NCI-H345 treated with DMSO at 0.1 percent for 48 hours (cell line): ENCODE measurements at regions not wholly inside any gene's neighbourhood (a gene's known extent, or its start where the extent isn't known, plus 50 kb on each side); places are given as distances from the start of the nearest gene placed in this dataset.

ENCODE experiments used
- DNase-seq: peaks from one replicate; lab custom pipeline; 2025; ENCODE audit not compliant: unreplicated experiment; lab: John Stamatoyannopoulos, UW

DNA sequence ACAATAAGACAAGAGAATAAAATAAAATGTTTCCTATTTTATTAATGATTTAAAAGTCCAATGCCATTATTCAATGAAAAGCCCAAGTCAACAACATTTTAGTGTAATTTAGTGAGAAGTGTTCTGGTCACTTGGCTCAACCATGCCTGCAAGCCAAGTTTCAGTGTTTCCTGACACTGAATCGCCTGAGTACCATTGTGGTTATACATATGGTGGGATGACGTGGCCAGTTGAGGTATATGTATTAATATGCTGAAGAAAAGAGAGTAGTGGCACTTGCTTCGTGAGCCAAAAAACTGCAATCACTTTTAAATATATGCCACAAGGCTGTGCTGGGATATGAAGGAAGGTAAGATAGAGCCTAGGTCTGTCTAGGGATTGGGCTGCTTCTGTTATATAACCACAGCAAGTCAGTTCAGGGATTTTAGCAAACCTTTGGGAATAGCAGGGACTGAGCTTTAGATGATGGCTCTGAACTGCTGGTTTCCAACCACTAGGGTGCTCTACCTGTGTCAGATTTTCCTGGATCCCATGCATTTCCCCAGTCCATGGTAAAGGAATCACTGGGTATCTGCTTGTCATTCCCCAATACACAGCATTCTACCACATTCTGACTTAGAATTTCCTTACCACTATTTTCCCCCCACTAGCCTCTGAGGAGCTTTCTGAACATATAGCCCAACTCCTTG lies 214.0 kb upstream of the PRPS1L1 start:
- no peak for DNase-seq

DNA sequence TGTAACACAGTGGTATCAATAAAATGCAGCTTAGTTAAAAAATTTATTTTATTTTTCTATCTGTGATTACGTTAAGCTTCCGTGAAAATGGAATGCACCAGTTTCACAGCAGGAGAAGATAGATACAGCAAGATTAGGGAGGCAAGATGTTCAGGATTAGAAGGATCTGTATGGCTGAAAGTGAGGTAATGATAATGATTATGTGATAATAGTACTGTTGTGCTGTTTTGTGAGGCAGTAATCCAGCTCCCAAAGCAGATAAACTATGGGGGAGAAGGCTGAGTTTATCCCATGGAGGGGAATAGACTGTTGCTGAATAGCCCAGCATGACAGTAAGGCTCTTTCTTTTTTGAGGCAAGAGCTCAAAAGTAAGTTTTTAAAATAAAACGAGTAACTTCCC lies 216.1 kb upstream of the PRPS1L1 start:
- no peak for DNase-seq

DNA sequence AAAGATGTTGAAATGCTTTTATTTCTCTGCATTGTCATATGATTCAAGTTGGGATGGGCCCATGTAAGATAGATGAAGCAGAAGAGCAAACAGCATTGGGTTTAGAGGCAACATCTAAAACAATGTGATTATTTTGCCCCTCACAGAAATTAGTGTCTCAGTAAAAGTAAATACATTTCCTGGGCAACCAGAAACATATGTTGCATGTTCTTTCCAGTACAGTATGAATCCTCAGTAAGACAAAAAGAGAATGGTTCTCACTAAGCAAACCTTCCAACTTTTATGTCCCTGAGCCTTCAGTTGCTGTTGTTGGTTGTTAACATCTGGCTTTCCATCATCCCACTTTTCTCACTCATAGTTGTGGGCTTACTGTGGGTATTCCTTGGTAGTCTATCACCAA lies 222.5 kb upstream of the PRPS1L1 start:
- DNase-seq = no peak

DNA sequence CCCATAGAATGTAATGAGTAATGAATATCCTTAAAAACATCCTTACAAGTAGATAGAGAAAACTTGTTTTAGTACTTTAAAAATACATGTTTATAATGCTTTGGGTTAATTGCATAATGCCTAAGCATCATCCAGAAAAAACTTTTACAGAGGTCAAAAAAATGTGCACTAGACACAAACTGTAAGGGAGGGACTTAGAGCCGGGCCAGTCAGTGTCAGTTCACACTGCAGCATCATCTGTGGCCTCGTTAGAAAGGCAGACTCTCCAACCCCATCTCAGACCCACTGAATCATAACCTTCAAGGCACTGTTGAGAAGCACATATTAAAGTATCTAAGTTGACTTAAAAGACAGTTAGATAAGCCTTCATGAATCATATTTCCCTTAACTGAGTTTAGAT lies 230.1 kb upstream of the PRPS1L1 start:
- no peak for DNase-seq

DNA sequence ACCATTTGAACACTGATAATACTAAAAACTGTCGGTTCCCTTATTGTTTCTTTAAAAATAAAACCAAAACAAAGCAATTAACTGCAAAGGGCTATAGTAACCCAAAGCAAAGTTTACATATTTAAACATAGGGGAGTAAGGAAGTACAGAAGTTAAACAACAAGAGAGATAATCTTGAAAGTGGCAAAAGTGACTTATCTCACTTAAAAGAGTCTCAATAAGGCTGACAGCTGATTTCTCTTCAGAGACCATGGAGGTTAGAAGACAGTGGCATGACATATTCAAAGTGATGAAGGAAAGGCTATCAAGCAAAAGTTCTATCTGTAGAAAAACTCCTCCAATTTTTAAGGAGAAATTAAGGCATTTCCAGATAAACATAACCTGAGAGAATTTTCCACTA lies 233.5 kb upstream of the HDAC9 start:
- no peak for DNase-seq

DNA sequence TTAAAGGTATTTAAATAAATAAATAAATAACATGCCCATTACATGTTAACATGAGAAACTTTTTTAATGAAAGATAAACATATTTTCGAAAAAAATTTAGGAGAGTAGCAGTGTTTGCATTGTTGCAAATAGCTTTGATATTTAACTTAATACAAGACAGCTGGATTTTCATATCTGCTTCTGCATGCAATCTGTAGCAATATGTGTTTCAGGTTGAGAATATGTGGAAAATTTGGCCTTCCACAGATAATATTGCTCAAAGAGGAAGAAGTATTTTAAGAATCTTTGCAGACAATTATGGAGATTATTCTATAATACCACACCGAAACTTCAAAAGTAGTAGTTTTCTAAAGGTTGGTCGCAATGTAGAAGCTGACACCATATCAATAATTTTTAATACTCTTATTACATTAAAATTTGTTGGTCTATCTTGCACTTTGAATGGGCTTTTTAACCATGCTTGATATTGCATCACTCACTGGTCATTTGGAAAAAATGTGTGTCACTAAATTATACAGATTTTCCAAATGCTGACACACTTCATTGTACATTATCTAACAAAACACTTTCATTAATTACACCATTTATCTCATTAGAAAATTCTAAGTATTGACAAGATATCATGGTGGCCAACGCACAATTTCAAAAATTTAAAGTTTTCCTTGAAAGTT lies 229.8 kb upstream of the HDAC9 start:
- DNase-seq = no peak

DNA sequence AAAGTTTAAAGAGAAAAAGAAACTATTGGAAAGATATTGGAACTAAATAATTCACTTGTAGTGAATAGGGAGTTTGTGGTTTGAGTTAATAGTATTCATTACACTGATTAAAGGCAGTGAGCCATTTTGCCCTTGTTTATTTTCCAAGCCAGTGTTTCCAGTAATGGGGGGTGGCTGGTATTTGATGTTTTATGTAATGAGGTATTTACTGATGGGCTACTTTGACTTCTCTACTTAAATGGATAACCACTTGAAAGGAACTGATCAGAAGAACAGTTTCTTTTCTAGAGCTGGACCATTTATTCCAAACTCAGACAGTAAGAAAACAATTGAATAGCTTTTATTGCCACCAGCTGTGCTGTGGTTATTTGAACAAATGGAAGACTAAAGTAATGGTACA lies 227.0 kb upstream of the HDAC9 start:
- no peak for DNase-seq

DNA sequence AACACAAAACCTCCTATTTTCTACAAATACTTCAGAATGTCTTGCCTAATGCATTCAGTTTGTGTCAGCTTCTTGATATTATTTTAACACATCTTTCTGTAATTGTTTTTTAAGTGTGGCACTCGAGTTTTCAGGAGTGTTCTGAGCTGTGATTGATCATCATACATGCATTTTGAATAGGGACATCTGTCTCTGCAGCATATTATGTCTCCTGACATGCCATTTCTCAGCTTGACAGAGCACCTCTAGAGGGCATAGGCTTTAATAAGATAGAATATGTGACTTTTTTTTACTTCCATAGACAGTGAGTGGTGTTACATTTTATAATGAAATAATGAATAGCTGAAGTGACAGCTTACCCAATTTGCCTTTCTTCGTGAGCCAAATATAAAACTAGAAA lies 219.2 kb upstream of the HDAC9 start:
- DNase-seq = no peak

DNA sequence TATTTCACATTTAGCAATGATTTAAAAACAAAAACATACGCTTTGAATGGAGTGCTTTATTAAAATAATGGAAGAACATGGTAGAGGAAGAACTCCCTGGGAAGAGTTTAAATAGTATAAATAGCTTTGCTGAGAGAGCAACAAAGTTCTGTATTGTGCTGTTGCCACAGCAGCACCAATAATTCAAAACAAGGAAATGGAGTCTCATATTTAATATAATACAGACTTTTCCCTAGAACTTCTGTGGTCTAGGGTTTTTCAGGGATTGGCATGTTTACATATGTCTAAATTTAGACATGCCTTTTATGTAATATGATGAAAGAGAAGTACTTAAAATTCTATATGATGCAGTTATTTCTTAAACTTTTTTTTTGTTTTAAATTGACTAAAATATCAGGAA lies 217.2 kb upstream of the HDAC9 start:
- no peak for DNase-seq

DNA sequence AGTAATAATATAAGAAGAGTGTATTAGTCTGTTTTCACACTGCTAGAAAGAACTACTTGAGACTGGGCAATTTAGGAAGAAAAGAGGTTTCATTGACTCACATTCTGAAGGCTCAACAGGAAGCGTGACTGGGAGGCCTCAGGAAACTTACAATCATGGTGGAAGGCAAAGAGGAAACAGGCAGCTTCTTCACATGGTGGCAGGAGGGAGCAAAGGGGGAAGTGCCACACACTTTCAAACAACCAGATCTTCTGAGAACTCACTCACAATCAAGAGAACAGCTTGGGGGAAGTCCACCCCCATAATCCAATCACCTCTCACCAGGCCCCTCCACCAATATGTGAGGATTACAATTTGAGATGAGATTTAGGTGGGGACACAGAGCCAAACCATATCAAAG lies 212.5 kb upstream of the HDAC9 start:
- DNase-seq = no peak

DNA sequence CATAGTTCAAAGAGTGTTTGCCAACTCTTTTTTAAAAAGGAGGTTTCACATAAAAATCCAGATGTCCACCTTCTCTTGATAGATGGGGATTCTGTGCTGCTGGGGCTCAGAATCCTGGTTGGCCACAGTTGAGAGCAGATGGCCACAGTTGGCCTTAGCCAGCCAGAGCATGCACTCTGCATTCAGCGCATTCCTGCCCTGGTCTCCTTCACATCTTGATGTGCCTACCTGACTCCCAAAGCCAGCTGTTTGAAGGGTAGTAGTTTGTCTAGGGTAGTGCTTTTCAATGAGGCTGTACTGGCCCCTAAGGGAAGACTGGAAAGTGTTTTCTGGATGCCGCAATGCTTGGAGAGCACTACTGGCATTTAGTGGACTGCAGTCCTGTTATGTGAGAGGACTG lies 208.1 kb upstream of the HDAC9 start:
- no peak for DNase-seq

DNA sequence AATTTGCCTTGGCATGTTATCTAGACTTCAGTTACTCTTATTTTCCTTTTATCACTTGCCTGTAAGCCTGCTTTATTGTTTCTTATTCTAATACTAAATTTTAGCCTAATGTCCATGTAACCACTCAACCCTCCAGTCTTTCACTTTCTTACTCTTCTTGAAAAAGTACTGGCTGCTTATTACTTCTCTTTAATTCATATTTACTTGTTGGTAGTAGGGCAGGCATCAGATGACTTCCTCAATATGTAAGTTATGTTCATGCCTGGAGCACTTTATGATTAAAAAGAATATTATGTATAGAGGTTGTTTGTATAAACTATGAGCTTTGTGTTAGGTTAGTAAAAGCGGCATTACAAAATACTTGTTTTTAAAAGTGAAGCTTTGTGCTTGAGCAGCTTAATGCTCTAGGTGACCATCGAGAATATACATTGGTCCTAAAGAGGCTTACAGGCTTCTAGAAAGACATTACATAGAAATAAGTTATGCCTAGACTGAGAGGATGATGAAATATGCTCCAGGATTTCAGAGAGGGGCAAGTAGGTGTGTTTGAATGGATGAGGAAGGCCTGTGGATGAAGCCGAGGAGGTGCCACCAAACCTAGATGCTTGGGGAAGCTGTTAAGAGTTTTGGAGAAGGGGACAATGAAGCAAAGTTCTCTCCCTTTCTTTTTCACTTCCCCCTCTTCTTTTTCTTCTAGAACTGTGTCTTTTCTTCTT lies 207.1 kb upstream of the HDAC9 start:
- no peak for DNase-seq

DNA sequence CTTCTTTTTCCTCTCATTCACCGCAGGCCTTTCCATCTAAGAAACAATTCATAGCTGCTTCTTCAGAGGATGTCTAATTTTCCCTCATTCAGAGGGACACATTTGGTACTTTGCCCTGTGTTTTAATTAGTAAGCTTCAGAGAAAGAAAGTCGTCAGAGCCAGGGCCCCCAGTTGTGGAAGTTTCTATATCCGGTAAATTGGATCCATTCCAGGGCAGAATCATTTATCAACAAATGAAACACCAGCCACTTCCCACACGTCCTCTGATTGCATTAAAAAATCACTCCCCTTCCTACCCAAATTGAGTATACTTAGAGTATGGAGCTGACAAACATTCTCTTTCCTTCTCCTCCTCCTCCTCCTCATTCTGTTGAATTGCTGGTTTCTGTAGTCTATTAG lies 205.8 kb upstream of the HDAC9 start:
- DNase-seq = no peak

DNA sequence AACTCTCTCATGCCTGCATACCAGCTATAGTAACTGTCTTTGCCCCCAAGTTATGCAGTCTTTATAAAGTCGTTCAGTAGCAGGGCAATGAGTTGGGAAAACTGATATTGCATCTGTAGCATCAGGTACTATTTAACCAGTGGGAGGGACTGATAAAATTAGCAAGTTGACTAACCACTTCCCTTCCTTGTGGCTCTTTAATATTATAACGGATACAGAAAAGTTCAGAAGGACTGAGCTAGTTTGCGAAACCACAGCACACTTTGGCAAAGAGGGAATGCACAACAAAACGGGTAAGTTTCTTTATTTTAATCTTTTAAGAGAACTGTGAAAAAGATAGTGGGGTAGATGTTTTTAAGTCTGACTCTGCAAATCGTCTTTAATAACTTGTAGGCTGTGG lies 205.3 kb upstream of the HDAC9 start:
- DNase-seq = no peak

DNA sequence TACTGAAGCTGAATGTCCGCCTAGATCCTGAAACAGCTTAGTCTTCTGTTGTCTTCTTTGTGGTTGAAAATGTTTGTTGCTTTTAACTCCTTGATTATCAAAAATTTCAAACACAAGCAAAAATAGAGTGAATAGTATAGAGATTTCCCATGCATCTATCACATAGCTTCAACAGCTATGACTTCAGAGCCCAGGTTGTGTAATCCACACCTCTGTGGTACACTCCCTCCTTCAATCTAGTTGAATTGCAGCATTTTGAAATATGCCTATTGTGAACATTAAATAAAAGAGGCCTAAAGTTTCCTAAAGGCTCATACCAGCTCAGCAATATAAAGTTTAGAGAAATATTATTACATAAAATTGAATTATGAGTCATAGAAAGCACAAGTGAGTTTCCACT lies 204.7 kb upstream of the HDAC9 start:
- no peak for DNase-seq

DNA sequence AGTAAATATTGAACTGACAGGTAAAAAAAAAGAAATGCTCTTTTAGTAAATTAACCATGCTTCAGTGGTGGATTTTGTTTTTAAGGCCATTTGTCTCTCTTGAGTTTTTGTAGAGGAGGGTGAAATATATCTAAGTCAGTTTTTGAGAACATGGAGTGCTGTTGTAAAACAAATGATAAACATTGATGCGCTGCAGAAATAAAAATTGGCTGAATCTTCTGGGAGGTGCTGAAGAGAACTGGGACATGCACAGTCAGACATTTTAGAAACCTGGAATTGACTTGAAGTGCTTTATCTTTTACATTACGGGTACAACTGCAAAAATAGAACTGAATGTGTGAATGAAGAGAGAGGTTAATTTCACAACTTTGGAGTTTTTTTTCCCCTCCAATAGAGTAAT lies 203.0 kb upstream of the HDAC9 start:
- no peak for DNase-seq

DNA sequence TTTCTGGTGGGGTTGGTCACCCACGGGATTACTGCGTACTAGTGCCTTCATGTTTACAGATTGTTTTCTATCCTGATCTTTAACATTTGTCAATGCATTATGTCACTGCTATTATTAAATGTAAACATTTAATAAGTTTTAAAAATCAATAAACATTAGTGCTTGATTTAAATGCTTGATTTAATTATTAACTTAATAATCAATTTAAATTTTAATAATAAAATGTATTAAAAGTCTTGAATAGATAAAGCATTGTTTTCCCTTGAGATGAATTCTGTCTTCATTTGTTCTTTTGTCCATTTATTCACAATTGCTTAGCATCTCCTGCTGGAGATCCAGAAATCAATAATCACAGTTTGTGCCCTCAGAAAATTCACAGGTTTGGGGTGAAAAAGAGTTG lies 201.8 kb upstream of the HDAC9 start:
- no peak for DNase-seq

DNA sequence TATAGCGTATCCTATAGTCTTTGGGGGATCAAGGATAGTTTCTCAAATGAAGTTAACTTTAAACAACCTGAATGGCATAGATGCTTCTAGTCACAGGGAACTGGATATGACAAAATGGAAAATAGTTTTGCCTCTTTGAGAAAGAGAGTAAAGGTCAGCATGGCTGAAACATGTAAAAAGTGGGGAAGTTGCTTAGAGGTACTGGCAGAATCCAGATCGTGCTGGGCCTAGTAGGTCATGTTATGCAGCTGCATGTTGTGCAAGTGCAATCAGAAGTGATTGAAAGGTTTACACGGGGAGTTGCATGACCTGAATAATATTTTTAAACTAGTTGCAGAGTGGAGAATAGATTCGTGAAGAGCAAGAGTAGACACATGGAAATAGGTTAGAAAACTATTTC lies 201.1 kb upstream of the HDAC9 start:
- no peak for DNase-seq

DNA sequence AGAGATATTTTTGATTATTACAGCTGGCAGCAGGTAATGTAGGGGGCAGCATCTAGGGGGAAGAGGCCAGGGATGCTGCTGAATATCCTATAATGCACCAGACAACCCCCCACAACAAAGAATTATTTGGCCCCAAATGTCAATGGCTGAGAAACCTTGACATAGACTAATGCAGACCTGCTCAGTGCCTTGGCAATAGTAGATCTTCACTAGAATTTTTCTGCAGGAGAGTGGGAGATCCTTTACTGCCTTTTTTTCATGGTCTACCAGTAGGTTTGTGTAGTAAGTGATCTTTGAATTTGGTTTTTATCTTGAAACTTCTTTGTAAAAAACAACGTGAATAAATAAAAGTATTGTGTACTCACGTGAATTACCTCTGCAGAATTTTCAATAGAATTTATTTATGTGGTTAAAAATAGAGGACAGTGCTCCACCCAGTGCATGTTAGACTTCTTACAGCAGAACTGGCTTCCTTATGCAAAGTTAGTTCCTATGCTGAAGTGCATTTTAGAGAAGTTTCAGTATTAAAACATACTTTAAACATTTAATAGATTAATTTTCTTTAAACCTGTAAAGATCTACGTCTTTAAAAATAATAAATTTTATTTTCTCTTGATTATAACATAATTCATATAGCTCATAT lies 199.6 kb upstream of the HDAC9 start:
- DNase-seq = no peak

DNA sequence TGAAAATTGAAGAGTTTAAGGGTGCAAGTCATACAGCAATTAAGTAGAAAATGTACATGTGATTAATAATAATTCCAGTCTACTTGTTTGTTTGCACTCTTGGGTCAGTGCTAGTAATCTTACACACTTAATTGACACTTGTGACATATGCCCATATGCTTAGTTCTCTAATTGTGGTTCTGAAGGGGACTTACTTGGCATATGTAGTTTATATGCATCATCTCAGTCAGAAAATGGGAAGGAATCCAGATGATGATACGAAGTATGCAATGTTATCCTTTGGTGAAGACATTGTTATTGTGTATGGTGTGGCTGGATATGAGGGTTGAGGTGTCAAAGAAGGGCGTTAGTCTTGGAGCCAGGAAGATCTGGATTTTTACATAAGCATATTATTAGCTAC lies 193.5 kb upstream of the HDAC9 start:
- DNase-seq = no peak

DNA sequence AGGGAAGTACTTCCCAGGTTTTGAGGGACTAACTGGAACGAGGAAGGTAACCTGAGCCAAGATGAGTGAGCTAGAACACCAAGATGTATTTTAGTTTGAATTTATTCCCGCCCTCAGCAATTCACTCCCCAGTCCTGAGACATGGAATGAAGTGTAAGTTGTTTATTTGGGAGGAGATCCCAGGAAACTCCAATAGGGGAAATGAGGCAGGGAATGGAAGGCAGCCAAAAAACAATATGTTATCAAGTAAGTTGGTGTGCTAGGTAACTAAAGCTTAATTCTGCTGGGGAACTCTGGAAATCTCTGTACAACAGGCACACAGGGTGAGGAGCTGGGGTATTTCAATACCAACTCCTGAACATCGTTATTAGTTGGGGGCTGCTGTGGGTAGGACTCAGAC lies 189.7 kb upstream of the HDAC9 start:
- DNase-seq = no peak

DNA sequence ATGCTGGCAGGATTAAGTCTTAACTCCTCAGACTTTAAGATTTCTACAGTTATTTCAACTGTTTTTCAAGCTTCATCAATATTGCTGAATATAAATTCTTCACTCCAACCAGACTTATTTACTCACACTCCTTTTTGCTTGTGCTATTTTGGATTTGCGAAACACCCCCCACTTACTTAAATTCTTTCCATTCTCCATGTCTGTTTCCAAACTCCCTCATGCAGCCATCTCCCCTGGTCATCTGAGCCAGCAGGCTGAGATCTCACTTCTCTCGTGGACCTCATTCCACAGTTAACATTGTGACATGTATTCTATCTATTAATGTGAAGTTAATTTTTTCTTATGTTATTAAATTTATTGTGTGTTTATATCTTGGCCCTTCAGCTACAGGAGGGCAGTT lies 188.9 kb upstream of the HDAC9 start:
- no peak for DNase-seq
